GM21447 (cell line): ENCODE measurements at regions not wholly inside any gene's neighbourhood (a gene's known extent, or its start where the extent isn't known, plus 50 kb on each side); places are given as distances from the start of the nearest gene placed in this dataset.

Experiments used
- ATAC-seq: cut with Tn5 transposase; IDR thresholded peaks from one replicate; pipeline ENCODE4 v1.9.1; 2021; ENCODE audit not compliant: unreplicated experiment

DNA sequence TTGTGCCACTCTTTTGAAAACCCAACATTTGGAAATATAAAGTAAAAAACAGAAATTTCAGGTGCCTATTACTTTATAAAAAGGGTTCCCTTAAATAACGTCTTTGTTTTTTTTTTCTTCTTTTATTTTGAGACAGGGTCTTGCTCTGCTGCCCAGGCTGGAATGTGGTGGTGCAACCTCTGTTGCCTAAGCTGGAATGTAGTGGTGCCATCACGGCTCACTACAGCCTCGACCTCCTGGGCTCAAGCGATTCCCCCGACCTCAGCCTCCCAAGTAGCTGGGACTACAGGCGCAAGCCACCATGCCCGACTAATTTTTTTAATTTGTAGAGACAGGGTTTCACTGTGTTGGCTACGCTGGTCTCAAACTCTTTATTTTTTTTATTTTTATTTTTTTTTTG lies 110.2 kb upstream of the HNRNPU start:
- no peak for ATAC-seq

DNA sequence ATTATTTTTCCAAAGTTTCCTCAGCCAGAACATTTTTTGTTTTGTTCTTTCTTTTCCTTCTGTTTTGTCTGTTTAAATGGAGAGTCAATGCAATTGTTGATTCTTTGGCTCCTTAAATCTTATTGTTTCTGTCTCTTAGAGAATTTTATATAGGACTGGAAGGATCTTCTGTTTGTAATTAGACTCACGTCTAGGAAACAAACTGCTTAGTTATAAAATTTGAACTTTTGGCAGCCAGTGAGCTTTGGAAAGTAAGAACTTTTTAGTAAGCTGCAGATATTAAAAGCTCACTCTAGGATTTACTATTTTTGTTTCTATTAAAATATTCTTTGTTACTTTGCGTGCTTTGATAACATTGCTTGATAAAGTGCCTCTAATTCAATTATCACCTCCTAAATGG lies 109.8 kb upstream of the HNRNPU start:
- ATAC-seq = no peak

DNA sequence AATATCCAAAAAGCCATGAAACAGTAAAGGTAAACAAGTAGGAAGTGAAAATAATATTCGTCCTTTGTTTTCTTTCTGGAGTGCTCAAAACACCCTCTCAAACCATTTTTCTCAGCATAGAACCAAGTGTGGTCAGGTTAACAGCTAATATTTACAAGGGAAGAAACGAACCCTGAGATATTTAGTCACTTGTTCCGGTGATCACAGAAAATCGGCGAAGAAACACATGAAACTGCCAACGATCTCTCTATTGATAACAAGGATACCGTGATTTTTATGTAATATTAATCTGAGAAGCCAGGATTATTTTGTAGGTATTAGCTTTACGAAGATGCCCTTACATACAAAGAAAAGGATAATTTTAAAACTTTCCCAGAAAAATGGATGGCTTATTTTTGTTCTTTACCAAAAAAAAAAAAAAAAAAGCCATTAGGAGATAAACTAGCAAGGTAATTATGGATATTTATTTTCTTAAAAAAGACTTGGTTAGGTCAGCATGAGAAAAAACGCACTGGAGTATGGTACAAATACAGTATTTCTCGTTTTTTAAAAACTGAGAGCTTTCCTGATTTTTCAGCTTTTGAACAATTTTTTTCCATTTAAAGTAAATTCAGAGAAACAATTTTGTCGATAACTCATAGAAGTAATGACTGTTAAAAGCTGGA lies 107.3 kb upstream of the HNRNPU start:
- ATAC-seq = peak; percentile 0

DNA sequence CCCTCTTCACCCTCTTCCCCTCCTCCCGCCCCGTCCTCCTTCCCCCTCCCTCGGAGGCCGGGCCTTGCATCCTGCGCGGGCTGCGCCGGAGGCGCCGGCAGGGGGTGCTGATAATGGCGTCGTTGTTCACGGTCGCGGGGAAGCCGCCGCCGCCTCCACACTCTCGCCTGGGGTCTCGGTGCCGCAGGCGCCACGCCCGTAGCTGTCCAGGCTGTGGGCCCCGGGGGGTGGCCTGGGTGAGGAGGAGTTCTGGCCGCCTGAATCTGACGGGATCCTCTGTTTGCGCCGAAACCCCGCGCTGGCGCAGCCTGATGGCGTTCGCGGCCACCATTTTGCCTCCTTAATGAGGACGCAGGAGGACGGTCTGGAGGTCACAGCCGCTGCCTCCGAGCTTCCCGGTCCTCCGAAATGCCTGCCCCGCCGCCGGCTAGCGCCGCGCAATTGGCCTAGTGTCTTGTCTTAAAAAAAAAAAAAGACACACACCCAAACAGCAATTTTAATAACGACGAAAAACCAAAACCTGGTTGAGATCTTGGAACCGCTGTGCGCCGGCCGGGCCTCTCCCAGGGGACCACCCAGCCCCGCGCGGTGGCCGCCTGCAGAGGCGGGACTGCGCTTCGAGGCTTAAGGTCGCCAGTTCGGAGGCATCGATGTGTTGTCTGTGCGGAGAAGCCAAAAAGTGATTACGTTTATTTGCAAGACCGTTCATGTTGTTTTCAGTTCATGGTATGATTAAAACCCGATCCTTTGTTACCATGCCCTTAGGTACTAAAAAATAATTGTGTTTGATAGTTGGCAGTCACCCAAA lies 106.6 kb upstream of the HNRNPU start:
- ATAC-seq = peak; percentile 66

DNA sequence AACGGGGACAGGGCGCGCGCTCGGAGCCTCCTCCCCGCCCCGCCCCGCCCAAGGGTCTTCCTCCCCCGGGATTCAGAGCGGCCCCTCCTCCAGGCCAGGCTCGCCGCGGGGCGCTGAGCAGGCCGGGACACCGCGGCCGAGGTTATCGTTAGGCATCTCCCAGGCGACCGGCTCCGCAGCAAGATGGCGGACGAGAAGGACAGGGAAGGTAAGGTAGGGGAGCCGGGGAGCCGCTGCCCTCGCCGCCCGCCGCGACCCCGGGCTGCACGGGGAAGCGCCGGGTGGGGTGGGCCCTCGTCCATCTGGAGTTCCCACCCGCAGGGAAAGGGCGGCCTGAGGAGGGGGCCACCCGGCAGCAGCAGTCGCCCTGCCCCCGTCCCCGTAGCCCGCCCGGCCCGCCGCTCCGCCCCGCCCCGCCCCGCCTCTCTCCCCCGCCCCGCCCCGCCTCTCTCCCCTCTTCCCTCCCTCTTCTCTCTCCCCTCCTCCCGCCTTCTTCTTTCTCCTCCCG lies 105.9 kb upstream of the HNRNPU start:
- ATAC-seq = peak; percentile 59

DNA sequence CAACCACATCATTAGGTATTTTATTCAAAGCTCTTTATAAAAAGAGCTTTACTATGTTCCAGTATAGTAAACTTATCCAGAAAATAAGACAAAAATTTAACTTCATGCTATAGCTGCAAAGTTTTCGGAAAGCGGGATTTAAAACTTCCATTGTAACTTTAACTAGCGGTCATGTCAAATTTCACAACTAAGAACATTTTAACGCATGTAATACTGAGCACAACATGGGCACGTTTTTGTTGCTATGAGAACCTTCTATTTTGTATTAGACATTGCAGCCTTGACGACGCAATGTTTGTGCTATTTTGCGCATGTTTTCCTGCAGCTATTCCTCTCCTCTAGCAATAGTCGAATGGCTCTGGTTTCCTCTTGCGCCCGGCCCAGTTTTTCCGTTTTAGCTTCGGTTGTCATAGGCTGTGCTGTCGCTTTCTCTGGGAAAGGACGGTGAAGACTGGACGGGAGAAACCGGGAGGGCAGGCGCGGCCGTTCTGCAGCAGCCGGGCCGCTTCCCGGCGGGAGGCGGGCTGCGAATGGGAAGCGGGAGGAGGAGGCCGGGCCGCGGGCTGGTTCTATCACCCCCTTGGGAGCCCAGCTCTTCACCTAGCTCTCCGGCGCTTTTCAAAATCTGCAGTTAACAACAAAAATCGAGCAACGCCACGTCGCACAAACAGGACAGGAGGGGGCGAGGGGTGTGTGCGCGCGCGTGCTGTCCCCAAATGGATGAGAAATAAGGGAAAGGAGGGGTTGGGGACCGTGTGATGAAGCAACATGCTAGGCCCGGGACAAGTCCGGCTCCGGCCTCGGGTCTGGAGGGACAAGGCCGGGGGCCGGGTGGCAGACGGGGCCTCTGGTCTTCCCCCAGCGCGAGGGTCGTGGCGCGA lies 105.3 kb upstream of the HNRNPU start:
- peak; percentile 30 for ATAC-seq

DNA sequence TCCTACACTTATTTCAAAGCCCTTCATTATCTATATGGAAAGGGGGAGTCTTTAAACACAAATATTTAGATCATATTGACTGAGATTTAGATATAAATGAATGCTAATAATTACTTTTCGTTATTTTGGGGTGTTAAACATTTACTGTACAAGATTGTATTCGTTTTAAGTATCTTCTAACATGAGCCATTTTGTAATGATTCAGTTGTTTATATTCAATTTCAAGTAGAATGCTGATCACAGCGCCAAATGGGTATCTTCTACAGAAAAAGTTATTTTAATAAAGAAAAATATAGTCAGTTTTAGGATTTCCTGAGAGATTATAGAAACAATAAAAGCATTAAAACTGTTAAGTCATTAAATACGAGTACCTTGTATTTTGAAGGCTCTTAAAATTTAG lies 104.5 kb upstream of the HNRNPU start:
- no peak for ATAC-seq

DNA sequence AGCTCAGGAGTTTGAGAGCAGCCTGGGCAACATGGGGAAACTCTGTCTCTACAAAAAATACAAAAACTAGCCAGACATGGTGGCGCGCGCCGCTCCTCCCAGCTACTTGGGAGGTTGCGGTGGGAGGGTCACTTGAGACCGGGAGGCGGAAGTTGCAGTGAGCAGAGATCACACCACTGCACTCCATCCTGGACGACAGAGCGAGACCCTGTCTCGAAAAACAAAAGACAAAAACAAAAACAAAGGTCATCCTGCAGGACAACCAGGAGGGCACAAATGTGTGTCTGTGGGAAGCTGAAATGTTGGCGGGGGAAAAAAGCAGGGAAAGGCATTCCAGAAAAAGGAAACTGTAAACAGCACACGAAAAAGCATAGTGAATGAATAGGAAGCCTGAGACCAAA lies 104.1 kb upstream of the HNRNPU start:
- ATAC-seq = no peak

DNA sequence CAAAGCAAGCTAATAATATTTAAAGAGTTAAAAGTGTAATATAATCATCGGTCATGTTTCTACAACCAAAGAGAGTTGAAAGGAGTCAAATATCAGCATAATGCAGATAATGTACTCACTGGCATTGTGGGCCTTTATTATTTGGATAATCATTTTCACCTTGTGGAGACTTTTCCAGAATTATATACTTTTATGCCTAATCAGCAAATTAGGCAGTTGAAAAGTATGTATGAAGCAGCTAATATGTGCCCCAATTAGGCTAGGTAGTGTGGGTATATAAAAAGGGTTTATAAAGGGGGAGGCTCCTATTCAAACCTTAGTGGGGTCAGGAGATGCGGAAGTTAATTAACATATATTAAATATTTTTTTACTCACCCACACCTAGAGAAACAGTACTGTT lies 102.8 kb upstream of the HNRNPU start:
- ATAC-seq = no peak

DNA sequence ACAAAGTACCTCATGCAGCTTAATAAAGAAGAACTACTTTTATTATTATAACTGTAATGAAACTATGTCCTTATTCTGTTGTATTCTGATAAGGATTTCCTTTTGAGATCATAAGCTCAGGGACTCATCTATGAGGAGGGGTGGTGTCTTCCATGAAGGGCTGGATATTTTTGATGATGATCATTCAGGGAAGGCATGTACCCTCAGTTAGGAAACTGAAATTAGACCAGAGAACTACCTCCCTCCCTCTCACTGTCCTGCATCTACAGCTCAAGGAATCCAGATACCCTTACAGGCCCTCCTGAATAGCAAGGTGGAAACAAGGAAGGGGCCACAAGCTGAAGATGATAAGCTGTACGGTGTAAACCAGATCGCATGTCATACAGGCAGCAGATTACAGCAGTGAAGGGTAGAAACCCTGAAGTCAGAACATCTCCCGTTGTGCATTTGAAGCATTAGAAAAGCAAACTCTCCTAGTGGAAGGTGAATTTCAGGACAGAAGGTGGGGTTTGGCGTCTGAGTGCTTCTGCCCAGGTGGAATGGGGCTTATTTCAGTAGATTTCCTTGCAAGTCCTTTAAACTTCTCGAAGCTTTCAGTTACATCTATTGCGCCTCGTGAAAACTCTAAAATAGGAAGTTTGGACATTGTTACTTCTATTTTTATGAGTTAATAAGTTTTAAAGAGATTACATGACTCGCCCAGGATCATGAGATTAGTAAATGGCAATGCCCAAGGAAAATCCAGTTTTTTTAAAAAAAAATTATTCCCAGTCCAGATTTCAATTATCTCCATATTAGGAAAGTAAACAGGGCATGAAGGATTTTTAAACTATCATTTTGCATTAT lies 101.1 kb upstream of the HNRNPU start:
- ATAC-seq = no peak

DNA sequence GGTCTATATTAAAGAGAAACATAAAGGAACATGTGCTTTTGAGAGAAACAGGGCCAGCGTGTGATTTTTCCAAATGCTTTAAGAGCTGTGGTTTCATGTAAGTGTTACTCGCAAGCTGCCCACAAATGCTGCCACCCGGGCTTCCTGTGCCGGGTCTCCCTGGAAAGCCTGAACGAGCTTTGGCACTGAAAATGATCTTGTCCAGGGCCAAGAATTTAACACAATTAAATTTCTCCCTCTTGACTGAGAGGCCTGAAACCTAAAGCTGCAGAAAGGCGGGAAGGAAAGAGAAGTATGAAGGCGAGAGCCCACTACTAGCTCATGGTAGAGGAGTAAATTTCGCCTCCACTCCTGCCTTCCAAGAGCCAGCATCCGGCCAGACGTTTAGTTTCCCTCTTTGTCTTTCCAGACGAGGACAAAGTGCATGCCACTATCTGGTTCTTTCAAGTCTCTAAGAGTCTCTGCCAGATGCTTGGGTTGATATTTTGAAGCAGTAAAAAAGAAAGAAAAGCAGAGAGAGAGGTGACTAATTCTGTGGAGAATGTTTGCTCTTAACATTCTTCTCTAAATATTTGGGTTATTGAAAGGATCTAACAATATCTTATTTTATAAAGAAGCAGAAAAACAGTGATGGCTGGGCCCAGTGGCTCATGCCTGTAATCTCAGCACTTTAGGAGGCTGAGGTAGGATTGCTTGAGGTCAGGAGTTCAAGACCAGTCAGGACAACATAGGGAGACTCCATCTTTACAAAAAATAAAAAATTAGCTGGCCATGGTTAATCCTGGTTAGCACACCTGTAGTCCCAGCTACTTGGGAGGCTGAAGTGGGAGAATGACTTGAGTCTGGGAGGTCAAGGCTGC lies 100.0 kb upstream of the HNRNPU start:
- ATAC-seq = no peak

DNA sequence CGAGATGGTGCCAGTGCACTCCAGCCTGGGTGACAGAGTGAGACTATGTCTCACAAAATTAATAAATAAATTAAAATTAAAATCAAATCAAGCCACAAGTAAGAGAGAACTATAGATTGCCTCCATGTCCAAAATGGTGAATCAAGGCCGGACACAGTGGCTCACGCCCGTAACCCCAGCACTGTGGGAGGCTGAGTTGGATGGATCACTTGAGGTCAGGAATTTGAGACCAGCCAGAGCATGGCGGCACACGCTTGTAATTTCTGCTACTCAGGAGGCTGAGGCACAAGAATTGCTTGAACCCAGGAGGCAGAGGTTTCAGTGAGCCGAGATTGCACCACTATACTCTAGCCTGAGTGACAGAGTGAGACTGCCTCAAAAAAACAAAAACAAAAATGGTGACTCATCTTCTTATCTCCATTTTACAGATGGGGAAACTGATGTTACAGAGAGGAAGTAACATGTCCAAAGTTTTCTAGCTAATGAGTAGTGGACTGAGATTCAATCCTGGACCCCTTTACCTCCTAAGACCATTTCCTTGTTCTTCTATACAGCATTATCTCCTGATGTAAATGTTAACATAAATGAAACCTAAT lies 99.0 kb upstream of the HNRNPU start:
- no peak for ATAC-seq

DNA sequence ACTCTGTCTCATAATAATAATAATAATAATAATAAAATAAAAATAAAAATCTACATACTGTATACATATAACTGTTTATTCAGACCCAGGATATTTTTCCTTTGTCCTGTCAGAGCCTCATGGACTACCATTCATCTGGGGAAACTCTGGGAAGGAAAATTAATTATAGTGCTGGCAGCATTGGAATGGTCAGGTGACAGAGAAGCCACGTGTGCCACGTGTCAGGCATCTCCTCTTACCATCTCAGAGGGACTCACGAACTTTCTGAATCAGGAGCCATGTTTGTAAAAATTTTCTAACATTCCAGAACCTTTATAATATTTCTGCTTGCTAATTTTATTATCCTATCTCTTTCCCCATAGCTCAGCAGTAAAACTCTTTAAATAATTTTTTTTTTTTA lies 97.8 kb upstream of the HNRNPU start:
- no peak for ATAC-seq

DNA sequence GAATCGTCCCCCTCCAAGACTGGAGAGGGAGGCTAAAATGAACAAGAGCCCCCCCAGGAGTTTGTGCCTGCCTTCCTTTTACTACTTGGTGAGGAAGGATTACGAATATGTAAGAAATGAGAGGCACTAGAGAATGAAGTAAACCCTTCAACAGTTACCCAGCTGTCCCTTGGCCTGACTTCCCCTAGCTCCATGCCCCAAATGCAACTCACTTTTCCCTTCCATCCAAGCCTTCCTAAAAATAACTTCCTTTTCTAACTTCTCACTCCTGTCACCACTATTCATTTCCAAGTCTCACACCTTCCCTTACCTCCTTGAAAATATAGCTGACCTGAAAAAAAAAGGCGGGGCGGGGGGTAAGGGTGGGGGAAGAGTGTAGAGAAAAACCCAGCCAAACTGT lies 96.6 kb upstream of the HNRNPU start:
- ATAC-seq = no peak

DNA sequence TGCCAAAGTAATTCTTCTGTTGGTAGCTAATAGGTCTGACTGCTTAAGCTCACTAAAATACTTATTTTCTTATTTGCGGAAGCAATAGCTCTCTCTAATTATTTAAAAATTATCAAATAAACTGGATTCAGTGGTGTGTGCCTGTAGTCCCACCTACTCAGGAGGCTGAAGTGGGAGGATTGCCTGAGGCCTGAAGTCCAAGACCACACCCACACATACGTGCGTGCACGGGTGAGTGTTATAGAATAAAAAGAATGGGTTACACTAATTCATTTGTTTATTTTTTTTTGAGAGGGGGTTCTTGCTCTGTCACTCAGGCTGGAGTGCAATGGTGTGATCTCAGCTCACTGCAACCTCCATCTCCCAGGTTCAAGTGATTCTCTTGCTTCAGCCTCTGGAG lies 94.2 kb upstream of the HNRNPU start:
- ATAC-seq = no peak

DNA sequence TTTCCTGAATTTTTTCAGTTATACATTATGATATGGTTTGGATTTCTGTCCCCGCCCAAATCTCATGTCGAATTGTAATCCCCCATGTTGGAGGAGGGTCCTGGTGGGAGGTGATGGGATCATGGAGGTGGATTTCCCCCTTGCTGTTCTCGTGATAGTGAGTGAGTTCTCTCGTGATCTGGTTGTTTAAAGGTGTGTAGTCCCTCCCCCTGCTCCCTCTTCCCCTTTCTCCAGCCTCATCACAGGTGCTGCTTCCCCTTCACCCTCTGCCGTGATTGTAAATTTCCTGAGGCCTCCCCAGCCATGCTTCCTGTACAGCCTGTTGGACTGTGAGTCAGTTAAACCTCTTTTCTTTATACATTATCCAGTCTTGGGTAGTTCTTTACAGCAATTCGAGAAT lies 93.2 kb upstream of the HNRNPU start:
- ATAC-seq = no peak

DNA sequence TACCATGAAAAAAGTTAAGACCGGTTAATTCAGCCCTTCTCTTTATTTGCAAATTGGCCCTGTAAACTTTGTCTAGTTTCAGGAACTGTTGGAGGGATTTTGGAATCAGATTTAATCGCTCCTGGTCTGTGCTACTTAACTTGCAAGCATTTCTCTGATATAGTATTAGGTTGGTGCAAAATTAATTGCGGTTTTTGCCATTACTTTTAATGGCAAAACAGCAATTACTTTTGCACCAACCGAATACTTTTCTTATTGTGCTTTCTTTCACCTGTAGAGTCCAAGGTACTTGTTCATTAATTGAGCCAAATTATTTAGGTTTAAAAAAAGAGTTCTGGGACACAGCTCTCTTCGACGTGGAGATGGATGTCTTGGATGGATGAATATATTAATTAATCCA lies 92.8 kb upstream of the HNRNPU start:
- ATAC-seq = no peak

DNA sequence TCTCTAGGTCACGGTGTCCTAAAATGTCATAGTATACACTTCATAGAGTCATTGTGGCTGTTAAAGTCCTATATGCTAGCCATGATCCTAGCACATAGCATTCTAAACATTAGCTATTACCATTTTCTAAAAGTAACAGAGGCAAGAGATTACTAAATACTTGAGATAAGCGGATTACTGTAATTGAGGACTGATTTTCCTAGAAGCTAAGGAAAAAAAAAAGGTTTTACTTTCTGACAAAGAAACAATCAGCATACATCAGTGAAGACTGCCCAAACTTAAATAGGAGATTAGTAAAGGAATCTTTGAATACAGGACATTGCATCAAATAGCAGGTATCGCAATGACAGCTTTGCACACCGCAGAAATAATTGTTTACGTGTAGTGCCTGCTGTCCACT lies 91.3 kb upstream of the HNRNPU start:
- ATAC-seq = no peak

DNA sequence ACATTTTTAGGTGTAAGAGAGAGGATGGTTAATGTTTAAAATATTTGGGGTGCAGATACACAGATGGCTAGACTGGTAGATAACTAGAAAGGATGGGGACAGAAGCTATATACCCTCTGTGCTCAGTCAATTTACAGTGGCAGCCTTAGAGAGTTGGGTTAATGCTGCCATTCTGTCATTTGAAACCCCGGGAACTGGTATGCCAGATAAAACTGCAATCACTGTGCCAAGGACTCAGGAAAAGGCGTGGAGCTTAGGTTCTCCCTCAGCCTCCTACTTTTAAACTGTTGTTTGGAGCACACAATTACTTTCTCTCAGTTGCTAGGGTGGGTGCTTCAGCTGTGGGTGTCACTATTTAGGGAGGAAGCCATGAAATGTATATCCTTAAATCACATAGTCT lies 90.0 kb upstream of the HNRNPU start:
- no peak for ATAC-seq
